ENCODE measurements at regions not wholly inside any gene's neighbourhood (a gene's known extent, or its start where the extent isn't known, plus 50 kb on each side); places are given as distances from the start of the nearest gene placed in this dataset.

- Histone ChIP-seq H3K4me3 (ENCODE audit: low read depth in 1 of 2, low read length in 2 of 2) (no peak overlapping the region), H3K27ac (ENCODE audit: low read depth in 2 of 2, low read length in 1 of 2) (no peak overlapping the region), H3K36me3 (ENCODE audit: control insufficient read depth in 2 of 2, insufficient read depth in 2 of 2, low read length in 1 of 2) (no peaks in the 10 kb centered on the region), H3K27me3 (ENCODE audit: control insufficient read depth in 1 of 2, insufficient read depth in 2 of 2, low read length in 2 of 2) (peaks cover 3 to 5% of the 10 kb centered on the region in 2 donors), H3K4me1 (ENCODE audit: control insufficient read depth in 2 of 2, insufficient read depth in 2 of 2, low read length in 1 of 2) (peaks cover 0 to 4% of the 10 kb centered on the region in 2 donors), H3K9me3 (ENCODE audit: control insufficient read depth in 2 of 2, insufficient read depth in 1 of 2, low read depth in 1 of 2, low read length in 1 of 2) (peaks cover 0 to 3% of the 10 kb centered on the region in 2 donors)
- 24 to 39% methylated on average over 43 of the region's 43 CpGs for WGBS, 2 donors
Measured at GRCh38 chr12:114735680-114736374, 51.9 kb upstream of the TBX3 start.

- 46 to 60% methylated on average over 12 of the region's 12 CpGs for WGBS, 2 donors
- H3K27ac ChIP-seq (ENCODE audit: low read depth in 2 of 2, low read length in 1 of 2): no peak overlapping the region
- peaks cover 3 to 5% of the 10 kb centered on the region in 2 donors for H3K27me3 ChIP-seq (ENCODE audit: control insufficient read depth in 1 of 2, insufficient read depth in 2 of 2, low read length in 2 of 2)
- peaks cover 0 to 4% of the 10 kb centered on the region in 2 donors for H3K4me1 ChIP-seq (ENCODE audit: control insufficient read depth in 2 of 2, insufficient read depth in 2 of 2, low read length in 1 of 2)
- H3K4me3 ChIP-seq (ENCODE audit: low read depth in 1 of 2, low read length in 2 of 2): no peak overlapping the region
- peaks cover 0 to 3% of the 10 kb centered on the region in 2 donors for H3K9me3 ChIP-seq (ENCODE audit: control insufficient read depth in 2 of 2, insufficient read depth in 1 of 2, low read depth in 1 of 2, low read length in 1 of 2)
- no peaks in the 10 kb centered on the region for H3K36me3 ChIP-seq (ENCODE audit: control insufficient read depth in 2 of 2, insufficient read depth in 2 of 2, low read length in 1 of 2)
Measured at GRCh38 chr12:114735011-114735410, 51.0 kb upstream of the TBX3 start.

DNA sequence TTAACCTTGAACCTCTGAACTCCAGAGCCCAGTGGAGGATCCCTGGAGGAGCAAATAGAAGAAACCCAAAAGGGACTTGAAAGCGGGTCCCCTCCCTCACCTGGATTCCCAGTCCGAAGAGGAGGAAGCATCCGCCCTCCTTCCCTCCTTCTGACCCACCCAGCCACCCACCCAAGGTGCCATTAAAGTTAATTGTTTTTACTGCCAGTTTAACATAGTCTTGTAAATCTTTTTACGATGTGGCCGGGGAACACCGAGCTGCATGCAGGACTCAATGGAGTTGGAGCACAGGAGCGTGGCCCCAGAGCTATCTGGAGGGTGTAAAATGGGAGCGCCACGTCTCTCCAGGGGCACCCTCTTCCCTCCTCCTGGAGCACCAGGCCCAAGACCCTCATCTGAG, 49.9 kb upstream of the TBX3 start:
- Histone ChIP-seq H3K27ac (ENCODE audit: low read depth in 2 of 2, low read length in 1 of 2) (no peak overlapping the region), H3K4me1 (ENCODE audit: control insufficient read depth in 2 of 2, insufficient read depth in 2 of 2, low read length in 1 of 2) (peaks cover 0 to 4% of the 10 kb centered on the region in 2 donors), H3K36me3 (ENCODE audit: control insufficient read depth in 2 of 2, insufficient read depth in 2 of 2, low read length in 1 of 2) (no peaks in the 10 kb centered on the region), H3K4me3 (ENCODE audit: low read depth in 1 of 2, low read length in 2 of 2) (no peak overlapping the region), H3K9me3 (ENCODE audit: control insufficient read depth in 2 of 2, insufficient read depth in 1 of 2, low read depth in 1 of 2, low read length in 1 of 2) (peaks cover 0 to 3% of the 10 kb centered on the region in 2 donors), H3K27me3 (ENCODE audit: control insufficient read depth in 1 of 2, insufficient read depth in 2 of 2, low read length in 2 of 2) (peaks cover 3 to 5% of the 10 kb centered on the region in 2 donors)
- 66 to 88% methylated on average over 9 of the region's 9 CpGs for WGBS, 2 donors
